Heart left ventricle (tissue), 16 donors: ENCODE measurements at regions not wholly inside any gene's neighbourhood (a gene's known extent, or its start where the extent isn't known, plus 50 kb on each side); places are given as distances from the start of the nearest gene placed in this dataset.

Source experiments
- ATAC-seq, 4 donors: fragments of 200-7000 bp; cut with Tn5 transposase; one replicate each; pipeline ENCODE4 v1.9.1; 2020 to 2022; ENCODE audit warnings: moderate library complexity in 4 of 4, mild to moderate bottlenecking in 3 of 4, moderate number of reproducible peaks in 1 of 4
- DNase-seq, 5 donors: peaks; one replicate each; pipeline ENCODE4 v3.0.0-alpha.2; 2020
- H3K27ac ChIP-seq, 12 donors: fragments of 200-600 bp; sonication (generic) in 4 of 12; one replicate each; pipeline versions ENCODE4 v1.5.0 to v1.8.0; 2016 to 2022; ENCODE audit warnings: mild to moderate bottlenecking in 2 of 12
- H3K27me3 ChIP-seq, 9 donors: fragments of 200-600 bp; sonication (generic) in 2 of 9; one replicate each; pipeline versions ENCODE4 v1.5.1 to v1.8.0; 2016 to 2022; ENCODE audit warnings: mild to moderate bottlenecking in 3 of 9
- H3K36me3 ChIP-seq, 9 donors: fragments of 200-600 bp; sonication (generic) in 2 of 9; one replicate each; pipeline versions ENCODE4 v1.5.0 to v1.8.0; 2018 to 2022; ENCODE audit warnings: mild to moderate bottlenecking in 2 of 9
- H3K4me1 ChIP-seq, 12 donors: fragments of 200-600 bp; sonication (generic) in 4 of 12; one replicate each; pipeline versions ENCODE4 v1.5.0 to v1.8.0; 2016 to 2022; ENCODE audit warnings: mild to moderate bottlenecking in 3 of 12
- H3K4me3 ChIP-seq, 12 donors: fragments of 200-600 bp; sonication (generic) in 4 of 12; one replicate each; pipeline versions ENCODE4 v1.5.0 to v1.8.0; 2017 to 2022; ENCODE audit warnings: mild to moderate bottlenecking in 9 of 12, moderate library complexity in 4 of 12
- H3K9me3 ChIP-seq, 12 donors: fragments of 200-600 bp; sonication (generic) in 4 of 12; one replicate each; pipeline versions ENCODE4 v1.5.0 to v1.8.0; 2016 to 2022; ENCODE audit warnings: mild to moderate bottlenecking in 1 of 12
- CTCF ChIP-seq, 12 donors: fragments of 200-600 bp; sonication (generic) in 4 of 12; IDR thresholded peaks; one replicate each; pipeline versions ENCODE4 v1.5.0 to v1.8.0; 2018 to 2022; ENCODE audit warnings: antibody characterized with exemption in 12 of 12, mild to moderate bottlenecking in 5 of 12
- POLR2A ChIP-seq, 2 donors: fragments of 450-650 bp; IDR thresholded peaks; one replicate each; pipeline ENCODE4 v1.6.1; 2017; ENCODE audit warnings: antibody characterized with exemption in 2 of 2, mild to moderate bottlenecking in 2 of 2, moderate library complexity in 2 of 2
- WGBS, 4 donors: extraction: QIAGEN DNeasy Blood & Tissue Kit in 2 of 4; methylation state at CpG; one replicate each; pipeline versions ENCODE4 v1.1.5 to v1.1.7; 2013 to 2018; 5-methylcytosine and 5-hydroxymethylcytosine counted together
- intact Hi-C, 10 donors: fragments of 100-400 bp; cut with DNase I; formaldehyde crosslinking; loops; one replicate each; pipeline versions ENCODE4 v1.11.1 to v1.14.2; 2022
- donor health status: ischemic (EF 13 %, LVEDD 7.1; RV severe dilation, severe dysfunction).
- donor health status: healthy with polysubstance abuse.
- donor health status: DM: no; HTN: yes; CAD: no.
- donor health status: DM: no; HTN: no; CAD: no.
- donor health status: ischemic (EF 25% LVEDD 6.9; RV normal size, moderate dysfunction).
- donor health status: ischemic (EF 25% LVEDD 5.7; RV mildly dilated, moderate dysfunction).
- donor health status: healthy.
- donor health status: DM: yes; HTN: yes; CAD: no.
- donor health status: ischemic (EF 35%, LVEDD 5.7; RV mildly dilated, moderate dysfunction).
- donor health status: nonischemic (EF 11% LVEDD 7.7; RV severe dilation, severe dysfunction).
- donor health status: DM: yes; HTN: yes; CAD: no.
- donor health status: PGD.
- donor health status: ischemic (EF 29% LVEDD 5.4; RV normal size, mild dysfunction).
- donor health status: nonischemic (EF 23%, LVEDD 6.1; RV moderate dilation, normal function).

- Histone ChIP-seq H3K27me3 (peaks cover 0 to 9% (median 0%) of the 10 kb centered on the region in 9 donors), H3K27ac (no peak overlapping the region), H3K4me1 (no peaks in the 10 kb centered on the region), H3K36me3 (no peaks in the 10 kb centered on the region), H3K9me3 (peaks cover 0 to 10% (median 0%) of the 10 kb centered on the region in 12 donors), H3K4me3 (no peak overlapping the region)
- ATAC-seq (no peak), DNase-seq (no peak)
- TF ChIP-seq POLR2A (IDR thresholded peaks at IDR 0.05) (no peak), CTCF (IDR thresholded peaks at IDR 0.05) (no peak)
- intact Hi-C loops: no loop called here
- 80 to 84% (median 81%) methylated on average over 8 to 9 of the region's 9 CpGs for WGBS, 4 donors
These were observed 135.9 kb upstream of the PPP2R2D start for GRCh38 chr10:131764929-131765328.

GRCh38 chr10:131766096-131766495 is 134.7 kb upstream of the PPP2R2D start:
- Histone ChIP-seq H3K36me3 (no peaks in the 10 kb centered on the region), H3K9me3 (peaks cover 0 to 3% (median 0%) of the 10 kb centered on the region in 12 donors), H3K4me1 (no peaks in the 10 kb centered on the region), H3K27ac (no peak overlapping the region), H3K4me3 (no peak overlapping the region), H3K27me3 (peaks cover 0 to 7% (median 0%) of the 10 kb centered on the region in 9 donors)
- WGBS, 4 donors: 89 to 90% (median 89%) methylated on average over 17 of the region's 17 CpGs
- intact Hi-C loops: no loop called here
- no peak for DNase-seq
- no peak for TF ChIP-seq CTCF (IDR thresholded peaks at IDR 0.05)
- TF ChIP-seq POLR2A (IDR thresholded peaks at IDR 0.05): no peak
- peak in 1 of 4 donors; percentile 11 for ATAC-seq

GRCh38 chr10:131767716-131768115 is 133.1 kb upstream of the PPP2R2D start:
- intact Hi-C loops: no loop called here
- H3K27ac ChIP-seq: no peak overlapping the region

More at GRCh38 chr10:131767716-131768115, 133.1 kb upstream of the PPP2R2D start:
- H3K4me3 ChIP-seq: no peak overlapping the region
- ATAC-seq (no peak), DNase-seq (no peak)
- no peaks in the 10 kb centered on the region for H3K9me3 ChIP-seq
- TF ChIP-seq CTCF (IDR thresholded peaks at IDR 0.05): no peak
- TF ChIP-seq POLR2A (IDR thresholded peaks at IDR 0.05): no peak
- peaks cover 0 to 7% (median 0%) of the 10 kb centered on the region in 9 donors for H3K27me3 ChIP-seq
- 76 to 86% (median 82%) methylated on average over 7 of the region's 7 CpGs for WGBS, 4 donors
- H3K4me1 ChIP-seq: no peaks in the 10 kb centered on the region
- H3K36me3 ChIP-seq: no peaks in the 10 kb centered on the region
